ENCODE measurements at regions not wholly inside any gene's neighbourhood (a gene's known extent, or its start where the extent isn't known, plus 50 kb on each side); places are given as distances from the start of the nearest gene placed in this dataset.
"Not testable (repeated sequence)": the region's sequence is repeated elsewhere in the genome, so short reads cannot be mapped to it uniquely, and the experiment has no call there.

- ATAC-seq (replicated peaks in 1 of 2): no peak
- H3K4me1 Mint-ChIP-seq (ENCODE audit: low read depth): no peaks in the 10 kb centered on the region
- no peak for DNase-seq
- no peak overlapping the region for H3K27ac Mint-ChIP-seq
- no peak overlapping the region for H3K4me3 Mint-ChIP-seq
- peaks cover 6 to 8% of the 10 kb centered on the region in 2 donors for H3K9me3 Mint-ChIP-seq
- no peaks in the 10 kb centered on the region for H3K27me3 Mint-ChIP-seq (ENCODE audit: low read depth)
- peaks cover 0 to 2% of the 10 kb centered on the region in 2 donors for H3K36me3 Mint-ChIP-seq (ENCODE audit: insufficient read depth in 2 of 2)
Measured at GRCh38 chr5:152188251-152188650, 216.8 kb downstream of the NMUR2 start.

DNA sequence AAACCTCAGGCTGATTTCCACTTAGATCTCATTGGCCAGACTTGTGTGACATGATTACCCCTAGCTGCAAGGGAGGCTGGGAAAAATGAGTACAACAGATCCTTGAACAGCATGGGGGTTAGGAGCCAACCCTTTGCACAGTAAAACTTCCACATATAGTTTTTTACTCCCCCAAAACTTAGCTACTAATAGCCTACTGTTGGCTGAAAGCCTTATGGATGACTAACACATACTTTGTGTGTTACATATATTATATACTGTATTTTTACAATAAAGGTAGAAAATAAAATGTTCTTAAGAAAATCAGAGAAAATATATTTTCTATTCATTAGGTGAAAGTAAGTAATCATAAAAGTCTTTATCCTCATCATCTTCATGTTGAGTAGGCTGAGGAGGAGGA lies 217.4 kb downstream of the NMUR2 start:
- Mint-ChIP-seq H3K4me1 (ENCODE audit: low read depth) (no peaks in the 10 kb centered on the region), H3K4me3 (no peak overlapping the region), H3K9me3 (peaks cover 3 to 4% of the 10 kb centered on the region in 2 donors), H3K27ac (no peak overlapping the region), H3K36me3 (ENCODE audit: insufficient read depth in 2 of 2) (no peaks in the 10 kb centered on the region), H3K27me3 (ENCODE audit: low read depth) (no peaks in the 10 kb centered on the region)
- DNase-seq (no peak), ATAC-seq (replicated peaks in 1 of 2) (no peak)

- no peak overlapping the region for H3K27ac Mint-ChIP-seq
- H3K9me3 Mint-ChIP-seq: peaks cover 2 to 4% of the 10 kb centered on the region in 2 donors
- peaks cover 0 to 1% of the 10 kb centered on the region in 2 donors for H3K36me3 Mint-ChIP-seq (ENCODE audit: insufficient read depth in 2 of 2)
- ATAC-seq (replicated peaks in 1 of 2): no peak
- no peaks in the 10 kb centered on the region for H3K27me3 Mint-ChIP-seq (ENCODE audit: low read depth)
- H3K4me3 Mint-ChIP-seq: no peak overlapping the region
- no peak for DNase-seq
- no peaks in the 10 kb centered on the region for H3K4me1 Mint-ChIP-seq (ENCODE audit: low read depth)
Measured at GRCh38 chr5:152185547-152186245, 219.4 kb downstream of the NMUR2 start.

DNA sequence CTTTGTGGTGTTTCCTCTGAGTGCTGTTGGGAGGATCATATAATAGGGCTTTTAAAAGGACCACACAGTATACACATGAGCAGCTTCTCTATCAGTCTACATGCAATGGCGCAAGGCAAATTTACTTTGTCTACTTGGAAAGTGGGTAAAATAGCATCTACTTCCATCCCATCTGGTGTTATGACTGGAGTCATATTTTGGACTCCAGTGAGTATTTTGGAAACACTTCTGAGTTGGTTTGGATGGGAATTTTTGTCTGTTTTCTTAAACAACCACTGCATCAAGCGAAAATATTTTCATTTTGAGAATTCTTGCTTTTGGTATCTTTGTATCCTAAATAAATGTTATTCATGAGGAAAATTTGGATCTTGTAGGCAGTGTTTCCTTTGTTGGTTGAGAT lies 220.8 kb downstream of the NMUR2 start:
- peaks cover 0 to 3% of the 10 kb centered on the region in 2 donors for H3K36me3 Mint-ChIP-seq (ENCODE audit: insufficient read depth in 2 of 2)
- H3K9me3 Mint-ChIP-seq: peaks cover 2 to 4% of the 10 kb centered on the region in 2 donors
- no peak for DNase-seq
- no peaks in the 10 kb centered on the region for H3K27me3 Mint-ChIP-seq (ENCODE audit: low read depth)
- ATAC-seq (replicated peaks in 1 of 2): no peak
- no peak overlapping the region for H3K27ac Mint-ChIP-seq
- H3K4me1 Mint-ChIP-seq (ENCODE audit: low read depth): no peaks in the 10 kb centered on the region
- H3K4me3 Mint-ChIP-seq: no peak overlapping the region

GRCh38 chr5:152181461-152181860 lies 223.6 kb downstream of the NMUR2 start:
- Mint-ChIP-seq H3K4me3 (no peak overlapping the region), H3K27me3 (ENCODE audit: low read depth) (no peaks in the 10 kb centered on the region), H3K4me1 (ENCODE audit: low read depth) (no peaks in the 10 kb centered on the region), H3K27ac (no peak overlapping the region), H3K36me3 (ENCODE audit: insufficient read depth in 2 of 2) (peaks cover 0 to 3% of the 10 kb centered on the region in 2 donors), H3K9me3 (peaks cover 0 to 4% of the 10 kb centered on the region in 2 donors)
- DNase-seq (no peak), ATAC-seq (replicated peaks in 1 of 2) (no peak)

- H3K9me3 Mint-ChIP-seq: peaks cover 2 to 11% of the 10 kb centered on the region in 2 donors
- ATAC-seq (replicated peaks in 1 of 2): no peak
- H3K27ac Mint-ChIP-seq: no peak overlapping the region
Measured at GRCh38 chr5:152178350-152178699, 226.8 kb downstream of the NMUR2 start.

GRCh38 chr5:152177626-152178349 lies 227.3 kb downstream of the NMUR2 start:
- peaks cover 2 to 11% of the 10 kb centered on the region in 2 donors for H3K9me3 Mint-ChIP-seq

More at GRCh38 chr5:152178350-152178699, 226.8 kb downstream of the NMUR2 start:
- no peaks in the 10 kb centered on the region for H3K27me3 Mint-ChIP-seq (ENCODE audit: low read depth)
- no peak for DNase-seq
- no peak overlapping the region for H3K4me3 Mint-ChIP-seq
- H3K4me1 Mint-ChIP-seq (ENCODE audit: low read depth): no peaks in the 10 kb centered on the region
- H3K36me3 Mint-ChIP-seq (ENCODE audit: insufficient read depth in 2 of 2): peaks cover 0 to 3% of the 10 kb centered on the region in 2 donors

GRCh38 chr5:152171888-152172287 lies 233.2 kb downstream of the NMUR2 start:
- ATAC-seq (replicated peaks in 1 of 2): no peak
- H3K27me3 Mint-ChIP-seq (ENCODE audit: low read depth): no peaks in the 10 kb centered on the region
- DNase-seq: no peak
- H3K9me3 Mint-ChIP-seq: peaks cover 2 to 7% of the 10 kb centered on the region in 2 donors
- no peaks in the 10 kb centered on the region for H3K4me1 Mint-ChIP-seq (ENCODE audit: low read depth)
- no peaks in the 10 kb centered on the region for H3K36me3 Mint-ChIP-seq (ENCODE audit: insufficient read depth in 2 of 2)
- no peak overlapping the region for H3K4me3 Mint-ChIP-seq
- no peak overlapping the region for H3K27ac Mint-ChIP-seq

More at GRCh38 chr5:152177626-152178349, 227.3 kb downstream of the NMUR2 start:
- Mint-ChIP-seq H3K27ac (no peak overlapping the region), H3K4me3 (no peak overlapping the region), H3K36me3 (ENCODE audit: insufficient read depth in 2 of 2) (peaks cover 0 to 3% of the 10 kb centered on the region in 2 donors), H3K27me3 (ENCODE audit: low read depth) (no peaks in the 10 kb centered on the region), H3K4me1 (ENCODE audit: low read depth) (no peaks in the 10 kb centered on the region)
- ATAC-seq (replicated peaks in 1 of 2) (no peak), DNase-seq (no peak)

GRCh38 chr5:152170350-152170749 lies 234.7 kb downstream of the NMUR2 start:
- no peak for ATAC-seq (replicated peaks in 1 of 2)
- H3K9me3 Mint-ChIP-seq: peaks cover 0 to 7% of the 10 kb centered on the region in 2 donors
- no peak for DNase-seq
- no peaks in the 10 kb centered on the region for H3K27me3 Mint-ChIP-seq (ENCODE audit: low read depth)
- H3K36me3 Mint-ChIP-seq (ENCODE audit: insufficient read depth in 2 of 2): no peaks in the 10 kb centered on the region
- H3K4me3 Mint-ChIP-seq: no peak overlapping the region
- H3K4me1 Mint-ChIP-seq (ENCODE audit: low read depth): no peaks in the 10 kb centered on the region
- no peak overlapping the region for H3K27ac Mint-ChIP-seq

DNA sequence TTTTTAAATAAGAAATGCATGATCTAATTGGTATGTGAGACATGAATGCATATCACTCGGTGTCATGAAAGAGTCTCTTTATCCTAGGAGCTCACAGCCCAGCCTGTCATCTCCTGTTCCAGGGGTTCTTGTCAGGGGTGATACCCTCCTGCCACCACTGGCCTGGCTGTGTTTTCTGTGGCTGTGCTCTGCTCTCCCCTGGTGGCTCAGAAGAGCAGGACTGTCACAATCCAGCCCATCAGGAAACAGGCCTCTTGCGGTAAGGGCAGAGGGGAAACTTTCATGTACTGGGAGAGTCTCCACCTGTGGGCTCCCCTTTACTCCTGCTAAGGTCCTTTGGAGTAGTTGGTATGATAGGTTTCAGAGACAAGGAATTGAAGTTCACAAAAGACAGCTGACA lies 240.2 kb upstream of the GLRA1 start:
- H3K27me3 Mint-ChIP-seq (ENCODE audit: low read depth): no peaks in the 10 kb centered on the region
- no peaks in the 10 kb centered on the region for H3K4me1 Mint-ChIP-seq (ENCODE audit: low read depth)
- DNase-seq (no peak), ATAC-seq (replicated peaks in 1 of 2) (no peak)
- no peak overlapping the region for H3K4me3 Mint-ChIP-seq
- no peaks in the 10 kb centered on the region for H3K9me3 Mint-ChIP-seq
- H3K36me3 Mint-ChIP-seq (ENCODE audit: insufficient read depth in 2 of 2): no peaks in the 10 kb centered on the region
- H3K27ac Mint-ChIP-seq: no peak overlapping the region

DNA sequence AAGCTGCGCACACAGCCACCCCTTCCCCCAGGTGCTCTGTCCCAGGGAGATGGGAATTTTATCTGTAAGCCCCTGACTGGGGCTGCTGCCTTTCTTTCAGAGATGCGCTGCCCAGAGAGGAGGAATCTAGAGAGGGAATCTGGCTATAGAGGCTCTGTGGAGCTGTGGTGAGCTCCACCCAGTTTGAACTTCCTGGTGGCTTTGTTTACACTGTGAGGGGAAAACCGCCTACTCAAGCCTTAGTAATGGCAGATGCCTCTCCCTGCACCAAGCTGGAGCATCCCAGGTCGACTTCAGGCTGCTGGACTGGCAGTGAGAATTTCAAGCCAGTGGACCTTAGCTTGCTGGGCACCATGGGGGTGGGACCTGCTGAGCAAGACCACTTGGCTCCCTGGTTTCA lies 235.2 kb upstream of the GLRA1 start:
- H3K27me3 Mint-ChIP-seq (ENCODE audit: low read depth); H3K27ac Mint-ChIP-seq; DNase-seq; H3K36me3 Mint-ChIP-seq (ENCODE audit: insufficient read depth in 2 of 2); ATAC-seq (replicated peaks in 1 of 2); H3K4me1 Mint-ChIP-seq (ENCODE audit: low read depth); H3K4me3 Mint-ChIP-seq: not testable (repeated sequence)
- H3K9me3 Mint-ChIP-seq: peaks cover 7 to 13% of the 10 kb centered on the region in 2 donors

GRCh38 chr5:152154452-152154851 lies 229.8 kb upstream of the GLRA1 start:
- not testable (repeated sequence) for DNase-seq; ATAC-seq (replicated peaks in 1 of 2); H3K4me1 Mint-ChIP-seq (ENCODE audit: low read depth); H3K27ac Mint-ChIP-seq; H3K27me3 Mint-ChIP-seq (ENCODE audit: low read depth); H3K36me3 Mint-ChIP-seq (ENCODE audit: insufficient read depth in 2 of 2); H3K4me3 Mint-ChIP-seq
- H3K9me3 Mint-ChIP-seq: peaks cover 8 to 15% of the 10 kb centered on the region in 2 donors

DNA sequence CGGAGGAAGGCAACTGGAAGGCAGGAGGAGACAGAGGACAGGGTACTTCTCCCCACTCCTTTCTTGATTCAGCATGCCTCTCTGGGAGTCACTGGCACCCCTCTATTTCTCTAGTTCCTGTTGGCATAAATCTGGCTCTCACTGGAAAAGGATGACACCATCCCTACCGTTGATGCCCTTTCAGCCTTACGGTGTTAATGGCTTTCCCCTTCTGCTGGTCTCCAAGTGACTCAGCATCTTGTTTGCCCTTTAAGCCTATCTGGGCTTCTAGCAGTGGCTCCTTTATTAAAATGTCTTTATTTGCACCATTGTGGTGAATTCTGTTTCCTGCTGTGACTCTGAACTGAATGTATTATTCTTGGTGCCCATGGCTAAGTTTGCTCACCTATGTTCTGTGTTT lies 227.3 kb upstream of the GLRA1 start:
- Mint-ChIP-seq H3K27ac (no peak overlapping the region), H3K4me1 (ENCODE audit: low read depth) (no peaks in the 10 kb centered on the region), H3K4me3 (no peak overlapping the region), H3K27me3 (ENCODE audit: low read depth) (no peaks in the 10 kb centered on the region), H3K36me3 (ENCODE audit: insufficient read depth in 2 of 2) (no peaks in the 10 kb centered on the region), H3K9me3 (peaks cover 4 to 6% of the 10 kb centered on the region in 2 donors)
- no peak for DNase-seq
- ATAC-seq (replicated peaks in 1 of 2): no peak
